Left colon (tissue), 2 donors: ENCODE measurements at regions not wholly inside any gene's neighbourhood (a gene's known extent, or its start where the extent isn't known, plus 50 kb on each side); places are given as distances from the start of the nearest gene placed in this dataset.
"Not testable (repeated sequence)": the region's sequence is repeated elsewhere in the genome, so short reads cannot be mapped to it uniquely, and the experiment has no call there.

Source experiments
- ATAC-seq: fragments of 200-7000 bp; cut with Tn5 transposase; one replicate; pipeline ENCODE4 v1.9.1; 2020; ENCODE audit warnings: mild to moderate bottlenecking, moderate library complexity
- DNase-seq, 2 donors: peaks; one replicate each; pipeline ENCODE4 v3.0.0-alpha.2; 2020
- intact Hi-C, 2 donors: fragments of 100-400 bp; cut with DNase I in 1 of 2; cut with micrococcal nuclease in 1 of 2; formaldehyde crosslinking; loops; one replicate each; pipeline versions ENCODE4 v1.11.2 to v1.14.0; 2022; cut with DNase I, micrococcal nuclease
- donor health status: DM: no; HTN: no; CAD: no.
- donor health status: DM: yes; HTN: yes; CAD: no.

DNA sequence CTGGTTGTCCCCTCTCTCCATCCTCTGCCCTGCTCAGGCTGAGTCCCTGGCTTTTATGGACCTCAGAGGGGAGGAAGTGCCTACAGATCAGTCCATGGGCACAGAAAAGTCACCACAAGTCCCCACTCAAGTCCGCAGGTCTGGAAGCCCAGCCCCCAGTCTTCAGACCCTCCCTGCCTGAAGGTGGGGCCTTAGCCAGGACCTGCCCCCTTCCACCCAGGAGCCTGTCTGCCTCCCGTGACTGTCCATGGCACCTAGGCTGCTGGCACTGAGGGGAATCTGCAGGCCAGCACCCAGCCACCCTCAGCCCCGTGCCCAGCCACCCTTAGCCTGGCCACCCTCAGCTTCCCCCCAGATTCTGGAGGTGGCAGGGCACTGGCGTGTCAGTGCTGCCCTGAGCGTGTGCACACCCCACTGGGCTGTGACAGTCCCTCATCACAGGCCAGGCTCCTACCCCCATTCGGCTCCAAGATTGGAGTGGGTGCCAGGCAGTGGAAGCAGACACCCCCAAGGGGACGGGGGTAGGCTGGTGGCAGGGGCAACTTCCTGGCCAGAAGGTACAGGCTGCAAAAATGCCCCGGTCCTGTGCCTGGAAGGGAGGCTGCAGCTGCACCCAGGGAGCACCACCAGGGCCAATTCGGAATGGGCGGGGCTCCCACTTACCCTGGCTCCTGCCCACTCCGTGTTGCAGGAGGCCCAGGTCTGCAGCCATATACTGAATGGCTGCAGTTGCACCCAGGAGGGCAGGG is 154.7 kb upstream of the RMP24 start:
- no peak for ATAC-seq
- intact Hi-C loops, result no loop called here
- DNase-seq, result no peak

DNA sequence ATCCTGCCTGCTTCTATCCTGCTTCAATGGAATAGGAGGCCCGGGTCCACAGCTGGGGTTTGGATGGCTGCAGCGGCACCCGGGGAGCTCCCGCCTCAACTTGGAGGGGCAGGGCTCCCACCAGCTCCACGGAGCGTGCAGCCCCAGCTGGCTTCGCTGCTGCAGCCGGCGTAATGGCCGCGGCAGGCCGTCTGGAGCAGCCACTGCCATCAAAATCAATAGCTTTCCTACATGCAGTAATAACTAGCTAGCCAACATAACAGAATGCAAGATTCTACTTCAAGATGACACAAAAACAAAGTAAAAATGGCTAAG is 154.2 kb upstream of the RMP24 start:
- intact Hi-C loops, result no loop called here
- DNase-seq (no peak), ATAC-seq (no peak)

DNA sequence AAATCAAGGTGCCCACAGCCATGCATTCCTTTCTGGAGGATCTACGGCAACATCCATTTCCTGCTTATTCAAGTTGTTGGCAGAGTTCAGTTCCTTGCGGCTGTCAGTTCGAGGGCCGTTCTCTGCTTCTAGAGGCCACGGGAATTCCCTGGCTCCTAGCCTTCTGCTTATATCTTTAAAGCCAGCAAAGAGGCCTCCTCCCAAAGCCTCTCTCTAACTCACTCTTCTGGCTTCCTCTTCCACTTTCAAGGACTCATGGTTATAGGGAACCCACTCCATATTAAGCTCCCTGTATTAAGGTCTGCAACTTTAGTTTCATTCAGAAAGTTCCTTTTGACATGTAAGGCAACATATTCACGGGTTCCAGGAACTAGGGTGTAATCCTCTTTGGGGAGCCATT is 150.1 kb upstream of the RMP24 start:
- intact Hi-C loops, result no loop called here
- no peak for DNase-seq
- no peak for ATAC-seq

DNA sequence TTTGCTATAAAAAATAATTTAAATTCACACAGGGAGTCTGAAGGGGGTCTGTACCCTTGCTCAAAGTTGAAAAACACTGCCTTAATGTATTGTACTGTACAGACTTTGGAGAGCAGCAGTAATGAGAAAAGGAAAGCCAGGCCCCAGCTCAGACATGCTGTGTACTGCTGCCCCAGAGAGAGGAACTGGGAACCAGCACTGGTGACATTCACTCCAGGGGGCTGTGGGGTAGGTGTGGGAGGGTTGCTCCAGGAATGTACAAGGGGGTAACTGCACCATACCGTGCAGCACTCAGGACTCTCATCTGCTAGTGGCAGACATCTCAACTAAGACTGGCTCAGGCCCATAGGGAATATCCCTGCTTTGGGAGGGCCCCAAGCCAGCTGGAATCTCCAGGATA is 146.0 kb upstream of the RMP24 start:
- DNase-seq, result no peak
- intact Hi-C loops, result no loop called here
- ATAC-seq, result no peak

DNA sequence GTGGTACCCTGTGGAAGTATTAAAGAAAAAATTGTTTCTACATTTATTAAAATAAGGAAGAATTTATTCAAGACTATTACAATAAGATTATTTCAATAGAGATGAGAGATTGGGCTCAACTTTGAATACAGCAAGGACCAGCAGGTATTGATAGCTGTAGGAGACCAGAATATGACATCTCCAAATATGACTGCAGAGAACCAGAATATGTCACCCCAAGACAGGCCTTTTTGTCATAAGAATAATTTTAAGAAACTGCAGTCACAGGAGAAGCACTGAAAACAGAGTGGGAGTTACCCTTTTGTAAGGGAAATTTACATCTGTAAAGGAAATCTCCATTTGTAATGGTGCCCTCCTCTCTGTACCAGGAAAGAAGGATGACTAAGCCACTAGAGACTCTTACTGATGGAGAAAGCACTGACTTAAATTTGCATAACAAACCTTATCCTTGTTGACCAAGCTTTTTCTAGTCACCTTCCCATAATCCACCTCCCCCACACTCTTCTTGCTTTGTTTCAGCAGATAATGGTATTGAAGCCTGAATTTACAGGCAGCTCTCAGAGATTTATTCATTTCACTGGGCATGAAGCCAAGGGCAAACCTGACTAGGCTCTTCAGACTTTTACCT is 145.1 kb upstream of the RMP24 start:
- no peak for ATAC-seq
- intact Hi-C loops, result no loop called here
- DNase-seq, result no peak

DNA sequence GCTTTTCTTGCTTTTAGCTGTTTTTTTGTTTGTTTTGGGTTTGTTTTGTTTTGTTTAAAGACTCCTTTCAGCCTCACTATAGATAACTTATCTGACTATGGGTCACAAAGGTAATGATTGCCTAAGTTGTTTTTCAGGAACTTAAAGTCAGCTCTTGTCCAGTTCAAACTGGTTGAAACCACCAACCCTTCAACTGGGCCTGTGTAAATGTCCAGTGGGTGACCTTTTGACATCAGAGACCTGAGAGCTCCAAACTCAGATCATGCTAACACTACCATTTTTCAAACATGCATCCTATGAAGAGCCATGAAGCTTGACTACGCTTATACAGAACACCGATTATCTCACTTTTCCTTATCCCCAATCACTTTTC is 144.6 kb upstream of the RMP24 start:
- no peak for DNase-seq
- ATAC-seq, result no peak
- intact Hi-C loops, result no loop called here

DNA sequence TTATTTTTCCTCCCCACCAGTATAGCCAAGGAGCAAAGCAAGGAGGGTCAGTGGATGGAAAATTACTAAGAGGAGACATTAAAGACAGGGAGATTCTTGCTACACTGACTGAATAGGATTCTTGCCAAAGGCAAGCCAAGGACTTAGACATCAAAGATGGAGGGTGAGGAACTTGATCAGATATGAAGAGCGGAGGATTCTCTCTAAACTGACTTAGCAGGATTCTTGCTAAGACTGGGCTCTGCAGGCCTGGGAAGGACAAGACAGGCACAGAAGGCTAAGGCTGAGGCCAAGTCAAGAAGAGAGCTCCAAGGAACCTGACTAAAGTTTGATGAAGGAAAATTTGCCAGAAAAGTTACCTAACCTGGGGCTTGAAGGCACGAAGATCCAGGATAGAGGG is 143.9 kb upstream of the RMP24 start:
- no peak for ATAC-seq
- no peak for DNase-seq
- intact Hi-C loops, result no loop called here

DNA sequence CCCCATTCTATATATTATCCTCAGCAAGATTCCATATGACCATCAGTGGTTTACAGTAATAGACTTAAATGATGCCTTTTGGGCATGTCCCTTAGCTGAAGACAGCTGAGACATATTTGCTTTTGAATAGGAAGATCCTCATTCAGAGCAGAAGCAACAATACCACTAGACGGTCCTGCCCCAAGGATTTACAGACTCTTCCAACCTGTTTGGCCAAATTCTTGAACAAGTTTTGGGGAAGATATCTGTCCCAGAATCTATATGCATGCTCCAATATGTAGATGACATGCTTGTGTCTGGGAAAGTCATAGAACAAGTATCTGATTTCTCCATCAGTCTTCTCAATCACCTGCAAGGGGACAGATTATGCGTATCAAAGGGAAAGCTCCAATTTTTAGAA is 137.1 kb upstream of the RMP24 start:
- no peak for DNase-seq
- intact Hi-C loops, result loop anchor here in 1 of 2 donors (10.0 kb wide), 1 partner anchor 131 kb away; no protein-coding TSS in a partner anchor
- no peak for ATAC-seq

DNA sequence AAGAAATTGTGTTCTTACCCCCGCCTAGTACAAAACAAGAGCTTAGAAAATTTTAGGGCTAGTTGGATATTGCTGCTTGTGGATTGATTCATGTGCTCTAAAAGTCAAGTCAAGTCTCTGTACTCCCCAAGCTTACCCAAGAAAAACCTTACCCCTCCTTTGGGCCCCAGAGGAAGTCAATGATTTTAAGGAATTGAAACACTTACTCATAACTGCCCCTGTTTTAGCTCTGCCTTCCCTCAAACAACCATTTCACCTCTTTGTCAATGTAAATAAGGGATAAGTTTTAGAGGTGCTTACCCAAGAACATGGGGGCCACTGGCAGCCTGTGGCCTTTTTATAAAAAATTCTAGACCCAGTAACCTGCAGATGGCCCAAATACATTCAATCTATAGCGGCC is 136.6 kb upstream of the RMP24 start:
- intact Hi-C loops, result loop anchor here in 1 of 2 donors (10.0 kb wide), 1 partner anchor 131 kb away; no protein-coding TSS in a partner anchor
- ATAC-seq, result no peak
- no peak for DNase-seq

DNA sequence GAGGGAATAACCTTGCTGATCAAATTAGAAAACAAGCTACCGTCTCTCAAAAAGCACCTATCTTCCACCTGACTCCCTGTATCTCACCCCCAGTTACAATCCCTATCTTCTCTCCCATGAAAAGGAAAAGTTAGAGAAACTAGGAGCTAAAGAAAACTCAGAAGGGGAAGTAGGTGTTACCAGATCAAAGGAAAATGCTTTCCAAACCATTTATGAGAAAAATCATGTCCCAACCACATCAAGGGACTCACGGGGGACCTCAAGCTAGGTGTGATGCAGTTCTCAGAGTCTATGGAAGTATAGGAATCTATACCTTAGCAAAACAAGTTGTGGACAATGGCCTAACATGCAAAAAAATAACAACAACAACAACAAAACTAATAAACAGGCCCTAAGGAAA is 135.5 kb upstream of the RMP24 start:
- no peak for ATAC-seq
- intact Hi-C loops, result loop anchor here in 1 of 2 donors (10.0 kb wide), 1 partner anchor 132 kb away; no protein-coding TSS in a partner anchor
- no peak for DNase-seq

DNA sequence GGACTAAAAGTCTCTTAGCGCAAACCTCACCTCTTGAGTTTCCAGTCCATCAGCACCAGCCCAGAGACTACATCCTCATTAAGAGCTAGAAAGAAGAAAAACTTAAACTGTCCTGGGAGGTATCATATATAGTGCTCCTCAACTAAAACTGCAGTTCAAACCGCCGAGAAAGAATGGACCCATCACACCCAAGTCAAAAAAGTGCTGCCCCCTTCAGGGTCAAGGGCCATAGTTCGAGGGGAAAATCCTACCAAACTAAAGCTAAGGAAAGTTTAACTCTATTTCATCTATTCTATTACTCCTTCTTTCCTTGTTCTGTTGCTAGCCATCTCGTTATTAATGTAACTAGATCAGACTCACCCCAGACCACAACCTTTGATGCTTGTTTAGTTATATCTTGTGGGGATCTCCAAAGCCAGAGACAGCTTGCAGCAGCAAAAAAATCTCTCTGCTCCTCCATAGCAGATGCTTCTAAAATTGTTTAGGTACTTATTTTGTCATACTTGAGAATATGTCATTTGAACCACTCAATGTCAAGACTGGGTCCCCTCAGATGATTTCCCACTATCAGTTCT is 134.5 kb upstream of the RMP24 start:
- no peak for DNase-seq
- no peak for ATAC-seq
- intact Hi-C loops, result loop anchor here in 1 of 2 donors (10.0 kb wide), 1 partner anchor 133 kb away; no protein-coding TSS in a partner anchor

DNA sequence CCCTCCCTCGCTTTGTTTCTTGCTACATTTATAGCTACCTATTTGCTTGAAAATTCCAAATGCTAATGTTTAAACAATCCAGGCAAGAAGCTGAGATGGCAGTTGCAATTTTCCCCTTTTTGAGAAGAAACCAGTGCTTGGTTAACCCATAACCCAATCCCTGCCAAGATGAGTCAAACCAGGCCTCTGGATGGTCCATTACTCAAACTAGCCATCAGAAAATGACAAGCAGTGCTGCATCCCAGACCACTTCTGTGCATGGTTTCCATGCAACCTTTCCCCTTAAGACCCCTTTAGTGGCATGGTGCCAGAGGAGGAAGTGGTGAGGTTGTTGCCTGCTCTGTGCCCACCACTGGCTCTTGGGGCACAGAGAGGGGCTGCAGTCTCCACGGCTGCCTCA is 131.2 kb upstream of the RMP24 start:
- ATAC-seq, result no peak
- intact Hi-C loops, result no loop called here
- DNase-seq, result no peak

DNA sequence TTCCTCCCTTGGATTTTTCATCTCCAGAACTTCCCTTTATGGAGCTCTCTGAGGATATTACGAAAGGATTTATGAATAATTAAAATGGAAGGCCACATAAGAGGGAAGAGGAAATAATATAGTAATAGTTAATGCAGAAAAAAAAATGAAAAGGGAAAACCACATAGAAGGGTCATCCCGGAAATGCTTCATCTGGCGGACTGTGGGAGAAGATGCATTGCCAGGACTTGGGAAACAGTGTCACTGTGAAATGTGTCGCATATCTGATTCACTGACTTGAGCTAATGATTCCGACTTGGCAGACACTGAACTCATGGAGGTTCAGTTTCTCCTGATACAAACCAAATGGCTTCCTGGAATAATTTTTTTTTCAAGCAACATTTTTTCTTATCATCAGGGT is 129.9 kb upstream of the RMP24 start:
- ATAC-seq, result no peak
- intact Hi-C loops, result no loop called here
- no peak for DNase-seq

DNA sequence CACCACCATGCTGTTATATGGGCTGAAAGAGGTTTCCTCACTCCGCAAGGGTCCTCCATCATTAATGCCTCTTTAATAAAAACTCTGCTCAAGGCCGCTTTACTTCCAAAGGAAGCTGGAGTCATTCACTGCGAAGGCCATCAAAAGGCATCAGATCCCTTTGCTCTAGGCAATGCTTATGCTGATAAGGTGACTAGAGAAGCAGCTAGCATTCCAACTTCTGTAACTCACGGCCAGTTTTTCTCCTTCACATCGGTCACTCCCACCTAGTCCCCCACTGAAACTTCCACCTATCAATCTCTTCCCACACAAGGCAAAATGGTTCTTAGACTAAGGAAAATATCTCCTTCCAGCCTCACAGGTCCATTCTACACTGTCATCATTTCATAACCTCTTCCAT is 124.2 kb upstream of the RMP24 start:
- DNase-seq, ATAC-seq, intact Hi-C loops: not testable (repeated sequence)

DNA sequence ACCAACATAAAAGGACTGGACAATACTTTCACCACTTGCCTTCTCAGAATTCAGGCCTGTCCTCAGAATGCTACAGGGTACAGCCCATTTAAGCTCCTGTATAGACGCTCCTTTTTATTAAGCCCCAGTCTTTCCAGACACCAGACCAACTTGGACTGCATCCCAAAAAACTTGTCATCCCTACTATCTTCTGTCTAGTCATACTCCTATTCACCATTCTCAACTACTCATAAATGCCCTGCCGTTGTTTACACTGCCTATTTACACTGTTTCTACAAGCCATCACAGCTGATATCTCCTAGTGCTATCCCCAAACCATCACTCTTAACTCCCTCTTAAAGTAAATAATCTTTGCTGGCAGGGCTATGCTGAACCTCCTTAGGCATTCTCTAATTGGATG is 123.2 kb upstream of the RMP24 start:
- DNase-seq, intact Hi-C loops, ATAC-seq: not testable (repeated sequence)

DNA sequence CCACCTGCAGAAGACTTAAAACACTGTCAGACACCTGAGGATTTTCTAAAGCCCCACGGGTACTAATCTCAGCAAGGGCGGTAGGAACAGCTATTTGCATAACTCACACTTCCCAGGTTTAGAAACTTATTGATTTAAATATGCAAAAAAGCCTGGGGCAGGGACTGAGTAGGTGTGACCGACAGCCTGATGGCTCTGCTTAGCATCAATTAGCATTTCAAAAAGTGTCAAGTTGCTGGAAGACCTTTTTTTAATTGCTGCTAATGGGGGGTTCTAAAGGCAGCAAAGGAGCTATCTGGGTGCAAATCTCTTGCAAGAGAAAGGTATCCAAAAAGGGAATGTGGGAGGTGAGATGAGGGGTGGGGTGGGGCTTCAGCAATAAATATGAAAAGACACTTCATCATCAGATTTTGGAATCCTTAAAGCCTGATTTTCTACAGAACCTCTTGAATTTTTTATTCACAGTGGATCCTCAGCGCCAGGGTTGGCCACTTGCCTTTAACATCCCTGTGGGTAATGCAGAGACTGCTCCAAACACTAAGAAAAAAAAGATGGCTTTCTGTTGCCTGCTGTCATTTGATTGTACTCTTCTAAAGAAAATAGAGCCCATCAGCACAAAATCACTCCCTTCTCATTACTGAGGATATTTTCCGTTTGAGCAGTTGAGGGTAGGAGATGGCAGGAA is 121.1 kb upstream of the RMP24 start:
- ATAC-seq (no peak), DNase-seq (no peak)
- intact Hi-C loops, result no loop called here

DNA sequence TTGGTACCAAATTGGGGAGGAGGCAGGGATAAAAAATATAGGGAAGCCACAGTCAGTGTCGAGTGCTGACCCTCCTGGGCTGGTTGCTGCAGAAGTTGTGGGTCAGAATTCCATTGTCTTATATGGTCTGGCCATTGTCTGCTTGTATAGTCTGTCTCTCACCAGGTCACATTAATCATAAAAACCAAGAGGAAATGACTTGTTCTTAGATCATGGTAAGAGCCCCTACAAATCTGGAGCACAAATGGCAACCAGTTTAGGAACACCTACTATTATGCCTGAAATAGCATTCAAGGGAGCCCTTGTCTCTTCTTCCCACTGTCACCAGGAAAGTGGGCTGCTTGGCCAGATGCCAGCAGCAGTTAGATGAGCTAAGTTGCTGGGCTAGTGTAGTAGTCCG is 119.7 kb upstream of the RMP24 start:
- intact Hi-C loops, result no loop called here
- DNase-seq (no peak), ATAC-seq (no peak)

DNA sequence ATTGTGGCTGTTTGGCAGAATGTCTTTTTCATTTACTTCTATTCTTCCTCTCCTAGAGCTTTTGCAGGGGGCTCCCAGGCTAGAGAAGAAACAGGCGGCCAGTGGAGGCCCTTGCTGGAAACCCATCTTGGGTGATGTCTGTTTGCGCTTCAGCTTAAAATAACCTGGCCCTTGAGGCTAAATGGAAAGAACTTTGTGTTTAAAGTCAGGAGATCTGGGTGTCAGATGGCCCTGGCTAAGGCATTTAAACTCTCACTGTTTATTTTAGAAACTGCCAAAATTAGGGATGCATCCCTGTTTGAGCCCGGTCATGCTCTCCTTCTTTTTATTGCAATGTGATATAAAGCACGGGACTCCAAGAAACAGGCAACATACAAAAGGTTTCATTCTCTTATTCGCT is 118.4 kb upstream of the RMP24 start:
- intact Hi-C loops, result no loop called here
- ATAC-seq (no peak), DNase-seq (no peak)

DNA sequence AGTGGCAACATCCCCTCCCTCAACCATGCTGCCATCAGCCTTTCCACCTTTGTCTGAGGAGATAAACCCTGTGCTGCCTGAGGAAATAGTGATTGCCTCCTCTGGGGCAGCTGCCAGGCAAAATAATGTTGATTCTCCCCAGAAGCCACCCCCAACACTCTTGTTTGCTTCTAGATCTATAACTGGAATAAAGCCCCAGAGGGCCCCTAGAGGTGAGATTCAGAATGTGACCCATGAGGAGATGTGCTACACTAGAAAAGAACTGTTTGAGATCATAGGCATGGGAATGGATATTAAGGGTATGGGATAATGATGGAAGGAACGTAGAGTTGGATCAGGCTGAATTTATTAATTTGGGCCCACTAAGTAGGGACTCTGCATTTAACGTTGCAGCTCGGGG is 116.3 kb upstream of the RMP24 start:
- no peak for DNase-seq
- intact Hi-C loops, result no loop called here

DNA sequence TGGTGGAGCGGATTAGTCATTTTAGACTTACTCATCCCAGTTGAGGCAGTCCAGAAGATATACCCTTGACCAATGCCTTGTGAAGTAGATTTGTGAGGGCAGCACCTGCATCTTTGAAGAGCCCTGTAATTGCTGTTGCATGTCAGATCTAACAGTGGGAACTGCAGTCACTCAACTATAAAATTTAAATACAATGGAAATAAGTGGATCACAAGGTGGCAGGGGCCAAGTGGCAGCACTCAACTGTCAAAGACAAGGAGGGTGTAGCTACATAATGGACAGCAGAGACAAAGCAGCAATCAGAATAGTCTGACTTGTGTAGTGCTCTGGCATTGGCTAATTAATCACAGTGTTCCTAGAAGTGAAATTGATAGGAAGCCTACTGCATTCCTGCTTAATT is 115.8 kb upstream of the RMP24 start:
- intact Hi-C loops, DNase-seq, ATAC-seq: not testable (repeated sequence)

More for the DNA sequence above, 116.3 kb upstream of the RMP24 start:
- ATAC-seq, result no peak
